Osteocyte (in vitro differentiated cells): ENCODE measurements at regions not wholly inside any gene's neighbourhood (a gene's known extent, or its start where the extent isn't known, plus 50 kb on each side); places are given as distances from the start of the nearest gene placed in this dataset.

Experiments used
- DNase-seq: peaks from one replicate; pipeline ENCODE4 v3.0.0; 2021; ENCODE audit warnings: mixed read lengths; ENCODE audit not compliant: unreplicated experiment; ENCODE audit errors: extremely low spot score
- H3K27ac Mint-ChIP-seq: one replicate; pipeline ENCODE4 v1.8.0; 2021; ENCODE audit warnings: mild to moderate bottlenecking, mixed read lengths; ENCODE audit not compliant: unreplicated experiment
- H3K27me3 Mint-ChIP-seq: one replicate; pipeline ENCODE4 v1.8.0; 2021; ENCODE audit warnings: mixed read lengths; ENCODE audit not compliant: unreplicated experiment
- H3K36me3 Mint-ChIP-seq: one replicate; pipeline ENCODE4 v1.8.0; 2021; ENCODE audit warnings: mixed read lengths; ENCODE audit not compliant: unreplicated experiment
- H3K4me1 Mint-ChIP-seq: one replicate; pipeline ENCODE4 v1.8.0; 2021; ENCODE audit warnings: mixed read lengths; ENCODE audit not compliant: unreplicated experiment
- H3K4me3 Mint-ChIP-seq: one replicate; pipeline ENCODE4 v1.8.0; 2021; ENCODE audit warnings: mild to moderate bottlenecking, moderate library complexity, mixed read lengths; ENCODE audit not compliant: unreplicated experiment
- H3K9me3 Mint-ChIP-seq: one replicate; pipeline ENCODE4 v1.8.0; 2021; ENCODE audit warnings: mixed read lengths; ENCODE audit not compliant: unreplicated experiment
- CTCF ChIP-seq: fragments of 200-600 bp; sonication (generic); IDR thresholded peaks from 2 replicates; pipeline ENCODE4 v1.5.0; 2021; ENCODE audit warnings: antibody characterized with exemption, mild to moderate bottlenecking, moderate library complexity

DNA sequence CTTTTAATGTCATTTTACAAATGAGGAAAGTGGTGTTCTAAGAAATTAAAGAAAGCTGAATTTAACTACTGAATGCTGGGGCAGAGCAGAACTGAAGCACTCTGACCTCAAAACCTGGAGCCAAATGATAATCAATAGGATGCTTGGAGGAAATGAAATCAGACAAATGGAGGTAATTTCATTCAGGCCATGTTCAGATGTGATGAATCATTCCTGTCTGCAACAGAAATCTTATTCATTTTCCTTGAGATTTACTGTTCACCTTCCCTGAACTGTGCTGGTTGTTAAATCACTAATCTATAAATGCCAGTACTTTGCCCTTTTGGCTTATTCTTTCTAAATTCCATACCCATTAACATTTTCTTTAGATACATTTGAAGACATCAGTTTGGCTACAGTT lies 85.6 kb upstream of the SNX7 start:
- no peak for TF ChIP-seq CTCF
- DNase-seq = no peak
- Mint-ChIP-seq H3K27ac (no peak overlapping the region), H3K9me3 (no peaks in the 10 kb centered on the region), H3K4me3 (no peak overlapping the region), H3K27me3 (peaks cover 32% of the 10 kb centered on the region), H3K4me1 (no peaks in the 10 kb centered on the region), H3K36me3 (no peaks in the 10 kb centered on the region)

- Mint-ChIP-seq H3K27me3 (peaks cover 49% of the 10 kb centered on the region), H3K36me3 (no peaks in the 10 kb centered on the region), H3K4me3 (no peak overlapping the region), H3K4me1 (no peaks in the 10 kb centered on the region), H3K27ac (no peak overlapping the region), H3K9me3 (peaks cover 18% of the 10 kb centered on the region)
- DNase-seq = no peak
- no peak for TF ChIP-seq CTCF
These were observed 95.6 kb upstream of the SNX7 start for GRCh38 chr1:98565951-98566350.

GRCh38 chr1:98559291-98559690 lies 102.2 kb upstream of the SNX7 start:
- Mint-ChIP-seq H3K9me3 (peaks cover 14% of the 10 kb centered on the region), H3K4me1 (no peaks in the 10 kb centered on the region), H3K27ac (no peak overlapping the region), H3K36me3 (no peaks in the 10 kb centered on the region), H3K27me3 (peaks cover 41% of the 10 kb centered on the region), H3K4me3 (no peak overlapping the region)
- no peak for DNase-seq
- TF ChIP-seq CTCF = no peak

GRCh38 chr1:98557895-98558294 lies 103.6 kb upstream of the SNX7 start:
- Mint-ChIP-seq H3K4me1 (no peaks in the 10 kb centered on the region), H3K27me3 (peaks cover 40% of the 10 kb centered on the region), H3K36me3 (no peaks in the 10 kb centered on the region), H3K27ac (no peak overlapping the region), H3K4me3 (no peak overlapping the region), H3K9me3 (peaks cover 9% of the 10 kb centered on the region)
- no peak for DNase-seq
- TF ChIP-seq CTCF = no peak

GRCh38 chr1:98556521-98557158 lies 104.9 kb upstream of the SNX7 start:
- Mint-ChIP-seq H3K36me3 (no peaks in the 10 kb centered on the region), H3K27ac (no peak overlapping the region), H3K4me3 (no peak overlapping the region), H3K9me3 (no peaks in the 10 kb centered on the region), H3K4me1 (no peaks in the 10 kb centered on the region), H3K27me3 (peaks cover 31% of the 10 kb centered on the region)
- TF ChIP-seq CTCF = peak; percentile 46
- no peak for DNase-seq
